Fibroblast of skin of back (primary cell): ENCODE measurements at regions not wholly inside any gene's neighbourhood (a gene's known extent, or its start where the extent isn't known, plus 50 kb on each side); places are given as distances from the start of the nearest gene placed in this dataset.
"Not testable (repeated sequence)": the region's sequence is repeated elsewhere in the genome, so short reads cannot be mapped to it uniquely, and the experiment has no call there.

ENCODE experiments used
- DNase-seq: peaks from one replicate; pipeline ENCODE4 v3.0.0-alpha.2; 2013

GRCh38 chr3:168975576-168975975 lies 687.9 kb downstream of the MECOM start:
- no peak for DNase-seq

GRCh38 chr3:168974617-168975403 lies 688.7 kb downstream of the MECOM start:
- no peak for DNase-seq

- DNase-seq = peak; percentile 3
Measured at GRCh38 chr3:168973897-168974296, 689.6 kb downstream of the MECOM start.

GRCh38 chr3:168973206-168973605 lies 690.3 kb downstream of the MECOM start:
- DNase-seq = no peak

GRCh38 chr3:168968609-168969008 lies 694.9 kb downstream of the MECOM start:
- no peak for DNase-seq

GRCh38 chr3:168964736-168965135 lies 698.8 kb downstream of the MECOM start:
- no peak for DNase-seq

- DNase-seq = no peak
Measured at GRCh38 chr3:168961271-168961670, 702.2 kb downstream of the MECOM start.

- DNase-seq = no peak
Measured at GRCh38 chr3:168959731-168960130, 703.8 kb downstream of the MECOM start.

- DNase-seq = no peak
Measured at GRCh38 chr3:168958466-168958865, 705.0 kb downstream of the MECOM start.

GRCh38 chr3:168956076-168956475 lies 707.4 kb downstream of the MECOM start:
- DNase-seq = no peak

- DNase-seq = no peak
Measured at GRCh38 chr3:168952551-168952950, 711.0 kb downstream of the MECOM start.

GRCh38 chr3:168951884-168952283 lies 711.6 kb downstream of the MECOM start:
- no peak for DNase-seq

- DNase-seq = no peak
Measured at GRCh38 chr3:168951368-168951767, 712.1 kb downstream of the MECOM start.

- DNase-seq = no peak
Measured at GRCh38 chr3:168950622-168951021, 712.9 kb downstream of the MECOM start.

- no peak for DNase-seq
Measured at GRCh38 chr3:168939651-168940238, 723.8 kb downstream of the MECOM start.

GRCh38 chr3:168933614-168934013 lies 729.9 kb downstream of the MECOM start:
- DNase-seq = peak; percentile 1

GRCh38 chr3:168929997-168930396 lies 733.5 kb downstream of the MECOM start:
- DNase-seq = not testable (repeated sequence)

- DNase-seq = no peak
Measured at GRCh38 chr3:168926426-168926825, 737.1 kb downstream of the MECOM start.

GRCh38 chr3:168925568-168925967 lies 737.9 kb downstream of the MECOM start:
- DNase-seq = no peak

- DNase-seq = no peak
Measured at GRCh38 chr3:168914662-168915061, 748.9 kb downstream of the MECOM start.

GRCh38 chr3:168909260-168909659 lies 754.3 kb downstream of the MECOM start:
- no peak for DNase-seq

GRCh38 chr3:168895419-168895818 lies 768.1 kb downstream of the MECOM start:
- DNase-seq = no peak

GRCh38 chr3:168894214-168894613 lies 769.3 kb downstream of the MECOM start:
- DNase-seq = no peak

- no peak for DNase-seq
Measured at GRCh38 chr3:168889666-168890065, 773.8 kb downstream of the MECOM start.
